ENCODE measurements at regions not wholly inside any gene's neighbourhood (a gene's known extent, or its start where the extent isn't known, plus 50 kb on each side); places are given as distances from the start of the nearest gene placed in this dataset.

GRCh38 chr13:74230984-74231501, 96.8 kb upstream of the KLF12 start:
- TF ChIP-seq TAF1 (IDR thresholded peaks at IDR 0.05; ENCODE audit: borderline replicate concordance, low read depth, low read length) (no peak), POLR2A (IDR thresholded peaks at IDR 0.05; ENCODE audit: low read depth, low read length) (no peak), POLR2AphosphoS5 (IDR thresholded peaks at IDR 0.05; ENCODE audit: low read depth, low read length) (no peak)

All from GM12892 (cell line).